Activated T-cell treated with anti-CD3 and anti-CD28 coated beads, Interleukin-2, amount 50 U/mL, for 24 hours (primary cell): ENCODE measurements at regions not wholly inside any gene's neighbourhood (a gene's known extent, or its start where the extent isn't known, plus 50 kb on each side); places are given as distances from the start of the nearest gene placed in this dataset.
"Not testable (repeated sequence)": the region's sequence is repeated elsewhere in the genome, so short reads cannot be mapped to it uniquely, and the experiment has no call there.

Experiments used
- DNase-seq: peaks from one replicate; pipeline ENCODE4 v3.0.0-alpha.2; 2020
- H3K27ac Mint-ChIP-seq: 2 replicates; pipeline ENCODE4 v1.8.0; 2020; ENCODE audit warnings: mild to moderate bottlenecking, mixed read lengths
- H3K27me3 Mint-ChIP-seq: 2 replicates; pipeline ENCODE4 v1.8.0; 2020; ENCODE audit warnings: mixed read lengths
- H3K36me3 Mint-ChIP-seq: 2 replicates; pipeline ENCODE4 v1.8.0; 2020; ENCODE audit warnings: low read depth, mixed read lengths
- H3K4me1 Mint-ChIP-seq: 2 replicates; pipeline ENCODE4 v1.8.0; 2020; ENCODE audit warnings: low read depth, mixed read lengths
- H3K4me3 Mint-ChIP-seq: 2 replicates; pipeline ENCODE4 v1.8.0; 2020; ENCODE audit warnings: mild to moderate bottlenecking, moderate library complexity, mixed read lengths
- H3K9me3 Mint-ChIP-seq: 2 replicates; pipeline ENCODE4 v1.8.0; 2020; ENCODE audit warnings: mixed read lengths

DNA sequence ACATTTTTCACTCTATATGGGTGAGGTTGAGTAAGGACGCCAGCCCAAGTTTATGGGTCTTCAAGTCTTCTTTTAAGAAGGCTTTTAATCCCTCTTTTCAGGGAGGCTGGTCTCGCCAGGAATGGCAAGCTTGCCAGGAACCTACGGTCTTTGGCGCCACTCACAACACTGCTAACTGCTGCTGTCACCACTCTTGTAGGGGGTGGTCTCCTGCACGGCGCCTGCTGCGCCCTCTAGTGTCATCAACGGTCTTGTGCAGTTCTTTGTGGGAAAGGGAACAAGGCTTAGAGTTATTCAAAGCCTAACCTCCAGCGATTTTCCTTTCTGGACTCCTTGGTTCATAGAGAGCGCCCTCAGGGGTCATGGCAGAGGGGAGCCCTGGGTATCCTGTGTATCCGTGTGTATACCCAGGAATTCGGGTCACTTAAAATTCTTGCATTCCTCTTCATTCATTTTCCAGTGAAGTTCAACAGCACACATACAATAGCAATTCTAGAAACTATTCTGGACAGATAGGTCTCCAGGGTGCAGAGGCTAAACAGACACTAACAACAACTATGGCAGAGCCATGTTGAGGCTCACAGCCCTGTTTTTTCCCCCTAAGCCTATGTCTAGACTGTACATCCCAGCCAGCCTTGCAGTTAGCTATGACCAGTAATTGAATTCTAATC lies 392.8 kb upstream of the CAMK1G start:
- peaks cover 12% of the 10 kb centered on the region for H3K9me3 Mint-ChIP-seq
- H3K27me3 Mint-ChIP-seq = peaks cover 23% of the 10 kb centered on the region
- no peak overlapping the region for H3K4me3 Mint-ChIP-seq
- no peak for DNase-seq
- H3K4me1 Mint-ChIP-seq = no peaks in the 10 kb centered on the region
- no peak overlapping the region for H3K27ac Mint-ChIP-seq
- H3K36me3 Mint-ChIP-seq = no peaks in the 10 kb centered on the region

DNA sequence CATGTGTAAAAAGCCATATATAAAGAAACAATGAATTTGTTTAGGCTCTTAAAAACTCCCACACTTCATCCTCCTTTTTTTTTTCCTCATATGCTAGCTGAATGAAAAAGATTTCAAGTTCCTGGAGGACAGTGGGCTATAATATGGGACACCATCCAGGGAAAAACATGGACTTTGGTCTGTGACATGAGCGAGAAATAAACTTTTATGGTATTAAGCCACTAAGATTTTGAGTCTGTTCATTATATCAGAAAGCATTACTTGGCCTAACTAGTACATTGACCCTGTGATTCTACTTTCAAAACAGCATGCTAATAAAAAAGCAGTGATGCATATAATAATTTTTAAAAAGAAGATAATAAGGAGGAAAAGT lies 392.3 kb upstream of the CAMK1G start:
- no peaks in the 10 kb centered on the region for H3K36me3 Mint-ChIP-seq
- H3K4me1 Mint-ChIP-seq = no peaks in the 10 kb centered on the region
- no peak overlapping the region for H3K27ac Mint-ChIP-seq
- H3K27me3 Mint-ChIP-seq = peaks cover 23% of the 10 kb centered on the region
- no peak overlapping the region for H3K4me3 Mint-ChIP-seq
- H3K9me3 Mint-ChIP-seq = peaks cover 18% of the 10 kb centered on the region
- no peak for DNase-seq

DNA sequence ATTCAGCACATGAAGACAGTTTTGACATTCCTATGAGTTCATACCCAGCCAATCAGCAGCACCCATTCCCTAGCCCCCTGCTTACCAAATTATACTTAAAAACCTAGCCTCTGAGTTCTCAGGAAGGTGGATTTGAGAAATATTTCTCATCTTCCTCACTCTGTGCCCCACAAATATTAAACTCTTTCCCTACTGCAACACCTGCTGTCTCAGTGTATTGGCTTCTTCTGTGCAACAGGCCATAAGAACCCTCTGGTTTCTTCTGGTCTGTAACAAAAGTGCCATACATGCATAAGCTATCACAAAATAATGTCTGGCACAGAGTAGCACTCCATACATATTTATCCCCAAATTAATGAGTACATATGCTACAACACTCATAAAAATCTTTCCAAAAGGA lies 387.4 kb upstream of the CAMK1G start:
- DNase-seq = no peak
- Mint-ChIP-seq H3K4me3 (no peak overlapping the region), H3K27me3 (peaks cover 21% of the 10 kb centered on the region), H3K9me3 (peaks cover 24% of the 10 kb centered on the region), H3K4me1 (no peaks in the 10 kb centered on the region), H3K27ac (no peak overlapping the region), H3K36me3 (no peaks in the 10 kb centered on the region)

DNA sequence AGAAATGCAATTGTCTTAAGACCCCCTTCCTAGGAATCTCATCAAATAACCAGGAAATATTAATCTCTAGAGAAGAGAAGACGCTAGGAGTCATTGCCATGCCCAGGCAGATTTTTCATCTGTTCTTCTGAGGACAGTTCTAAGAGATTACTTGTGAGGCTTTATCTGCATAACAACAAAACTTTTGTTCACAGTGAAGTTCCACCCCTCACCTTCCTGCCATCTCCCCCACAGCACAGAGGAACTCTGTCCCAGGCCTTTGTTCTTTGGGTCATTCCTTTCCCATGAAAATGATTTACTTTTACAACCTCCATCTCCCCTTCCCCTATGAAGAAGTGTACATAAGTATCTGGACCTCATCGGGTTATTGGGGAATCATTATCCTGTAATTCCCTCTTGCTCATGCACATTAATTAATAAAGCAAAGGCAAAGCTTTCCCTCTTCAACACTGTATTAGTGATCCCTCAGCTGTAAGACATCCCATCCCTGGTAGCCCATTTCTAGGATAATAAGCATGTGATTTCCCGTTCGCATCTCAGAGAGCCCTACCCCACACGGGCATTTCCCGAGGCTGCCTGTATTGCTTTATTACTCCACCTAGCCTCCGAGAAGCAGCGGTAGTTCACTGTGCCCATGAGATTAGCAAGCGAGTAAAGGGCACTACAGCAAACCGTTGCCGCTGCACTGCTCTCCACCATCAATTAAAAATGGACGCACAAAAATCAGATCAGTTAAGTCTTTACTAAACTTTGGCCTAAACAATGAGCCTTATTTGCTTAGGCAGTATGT lies 384.4 kb upstream of the CAMK1G start:
- Mint-ChIP-seq H3K9me3 (peaks cover 21% of the 10 kb centered on the region), H3K4me1 (no peaks in the 10 kb centered on the region), H3K27ac (no peak overlapping the region), H3K27me3 (peaks cover 8% of the 10 kb centered on the region), H3K4me3 (no peak overlapping the region), H3K36me3 (no peaks in the 10 kb centered on the region)
- DNase-seq = no peak

DNA sequence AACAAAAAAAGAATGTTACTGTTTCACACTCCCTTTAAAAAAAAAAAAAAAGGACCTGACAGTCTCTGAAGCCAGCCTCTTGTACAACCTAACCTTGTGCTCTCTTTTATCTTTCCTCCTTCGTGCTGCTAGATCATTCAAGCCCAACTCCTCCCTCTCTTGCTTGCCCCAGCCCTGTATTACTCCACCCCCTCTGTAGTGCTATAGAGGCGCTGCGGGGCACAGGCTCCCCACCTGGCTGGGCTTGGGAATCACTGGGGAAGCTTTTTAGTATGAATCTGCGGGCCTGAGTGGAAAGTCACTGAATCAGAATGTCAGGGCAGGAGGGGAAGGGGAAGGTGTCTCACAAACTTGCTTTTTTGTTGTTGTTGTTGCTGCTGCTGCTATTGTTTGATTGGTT lies 383.7 kb upstream of the CAMK1G start:
- Mint-ChIP-seq H3K4me1 (no peaks in the 10 kb centered on the region), H3K4me3 (no peak overlapping the region), H3K9me3 (peaks cover 20% of the 10 kb centered on the region), H3K27ac (no peak overlapping the region), H3K27me3 (peaks cover 8% of the 10 kb centered on the region), H3K36me3 (no peaks in the 10 kb centered on the region)
- no peak for DNase-seq

DNA sequence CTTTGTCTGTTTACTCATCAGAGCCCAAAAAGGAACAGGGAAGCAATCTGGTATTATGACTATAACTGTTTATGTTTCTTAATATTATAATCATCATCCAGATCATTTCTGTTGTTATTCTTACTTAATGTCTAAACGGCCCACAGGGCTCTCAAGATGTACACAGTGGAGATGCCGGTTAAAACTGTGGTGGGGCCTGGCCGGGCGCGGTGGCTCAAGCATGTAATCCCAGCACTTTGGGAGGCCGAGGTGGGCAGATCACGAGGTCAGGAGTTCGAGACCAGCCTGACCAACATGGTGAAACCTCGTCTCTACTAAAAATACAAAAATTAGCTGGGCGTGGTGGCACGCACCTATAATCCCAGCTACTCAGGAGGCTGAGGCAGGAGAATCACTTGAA lies 381.2 kb upstream of the CAMK1G start:
- H3K9me3 Mint-ChIP-seq, DNase-seq, H3K4me1 Mint-ChIP-seq, H3K4me3 Mint-ChIP-seq, H3K36me3 Mint-ChIP-seq, H3K27ac Mint-ChIP-seq: not testable (repeated sequence)
- peaks cover 24% of the 10 kb centered on the region for H3K27me3 Mint-ChIP-seq

DNA sequence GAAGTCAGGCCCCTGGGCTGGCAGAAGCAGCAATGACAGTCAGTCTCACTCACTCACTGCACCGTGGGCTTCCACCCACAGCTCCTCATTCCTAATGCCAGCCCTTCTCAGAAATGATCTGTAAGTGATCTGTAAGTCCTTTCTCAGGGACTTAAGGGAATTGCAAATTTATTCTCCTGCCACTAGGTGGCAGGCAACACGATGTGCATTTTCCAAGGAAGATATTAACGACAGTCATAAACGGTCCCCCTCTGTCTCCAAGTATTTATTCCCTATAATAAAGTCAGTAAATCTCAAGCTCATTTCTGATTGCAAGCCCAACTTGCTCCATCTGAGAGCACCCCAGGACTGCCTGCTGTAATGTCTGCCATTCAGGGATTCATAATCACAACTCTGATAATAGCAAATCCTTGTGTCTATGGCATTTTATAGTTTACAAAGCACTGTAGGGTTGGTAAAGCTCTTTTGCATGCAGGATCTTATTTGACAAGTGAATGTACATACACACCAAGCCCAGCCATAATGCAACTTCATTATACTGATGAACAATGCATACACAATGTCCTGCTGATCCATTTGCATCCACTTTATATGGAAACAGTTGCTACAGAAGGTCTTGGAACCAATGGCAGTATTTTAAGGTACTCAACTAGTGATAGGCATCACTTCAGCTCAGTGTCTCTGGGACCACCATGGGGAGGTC lies 380.5 kb upstream of the CAMK1G start:
- Mint-ChIP-seq H3K9me3 (no peaks in the 10 kb centered on the region), H3K27ac (no peak overlapping the region), H3K4me3 (no peak overlapping the region), H3K36me3 (no peaks in the 10 kb centered on the region), H3K27me3 (peaks cover 31% of the 10 kb centered on the region), H3K4me1 (peaks cover 3% of the 10 kb centered on the region)
- DNase-seq = no peak

DNA sequence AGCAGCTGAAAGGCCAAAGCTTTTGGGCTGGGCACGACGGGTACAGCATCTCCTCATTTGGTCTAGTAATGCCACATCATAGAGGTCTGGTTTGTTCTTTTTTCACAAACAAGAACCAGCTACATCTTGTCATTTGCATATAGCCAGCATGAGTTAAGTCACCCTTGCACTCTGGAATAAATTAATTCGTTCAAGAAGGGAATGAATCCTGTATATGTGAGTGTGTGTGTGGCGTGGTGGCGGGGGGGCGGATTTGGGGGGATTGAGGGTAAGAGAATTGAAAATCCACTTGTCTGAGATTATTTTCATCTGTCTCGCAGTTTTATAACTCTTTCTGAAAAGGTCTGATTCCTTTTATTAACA lies 380.0 kb upstream of the CAMK1G start:
- Mint-ChIP-seq H3K36me3 (no peaks in the 10 kb centered on the region), H3K4me3 (no peak overlapping the region), H3K27ac (no peak overlapping the region), H3K27me3 (peaks cover 36% of the 10 kb centered on the region), H3K4me1 (peaks cover 3% of the 10 kb centered on the region), H3K9me3 (no peaks in the 10 kb centered on the region)
- DNase-seq = no peak

DNA sequence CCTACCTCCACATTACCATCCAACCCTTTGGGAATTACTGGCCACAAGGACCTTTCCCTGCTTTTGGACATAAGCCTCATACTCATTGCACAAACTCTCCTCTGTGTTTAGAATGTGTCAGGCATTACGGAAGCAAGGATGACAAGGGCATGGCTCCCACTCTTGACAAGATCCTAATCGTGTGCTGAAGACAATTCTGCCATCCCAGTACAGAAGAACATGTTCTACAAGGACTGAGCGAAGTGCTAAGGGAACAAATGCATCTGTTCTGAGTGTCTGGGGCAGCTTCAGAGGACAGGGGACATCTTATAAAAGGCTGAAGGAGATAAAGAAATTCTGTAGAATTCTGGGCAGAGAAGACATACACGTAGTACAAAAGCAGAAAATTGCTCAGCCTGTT lies 378.5 kb upstream of the CAMK1G start:
- DNase-seq = no peak
- Mint-ChIP-seq H3K27ac (no peak overlapping the region), H3K36me3 (no peaks in the 10 kb centered on the region), H3K4me3 (no peak overlapping the region), H3K4me1 (peaks cover 3% of the 10 kb centered on the region), H3K9me3 (no peaks in the 10 kb centered on the region), H3K27me3 (peaks cover 46% of the 10 kb centered on the region)

DNA sequence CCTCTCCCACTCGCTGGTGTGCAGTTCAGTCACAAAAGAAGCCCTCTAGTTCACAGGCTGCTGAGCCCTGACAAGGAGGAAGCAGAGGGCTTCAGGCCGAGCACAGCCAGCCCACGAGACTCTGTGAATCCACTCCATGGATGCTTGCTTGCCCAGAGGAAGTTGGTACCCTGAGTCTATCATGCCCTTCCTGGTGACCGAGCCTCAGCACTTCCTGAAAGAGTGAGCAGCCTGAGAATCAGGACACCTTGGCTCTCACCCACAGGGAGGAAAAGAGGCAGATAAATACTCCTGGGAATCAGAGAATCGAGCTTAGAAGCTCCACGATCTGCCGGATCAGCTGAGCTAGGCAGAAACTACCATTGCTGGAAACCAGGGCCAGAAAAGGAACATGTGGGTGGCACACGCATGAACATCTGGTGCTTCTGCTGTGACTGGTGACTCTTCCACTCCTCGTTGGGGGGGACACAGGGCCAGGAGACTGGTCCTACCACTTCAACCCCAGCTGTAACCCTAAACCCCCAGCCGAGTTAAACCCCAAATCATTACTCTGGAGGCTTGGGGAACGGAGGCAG lies 376.3 kb upstream of the CAMK1G start:
- H3K27ac Mint-ChIP-seq = no peak overlapping the region
- no peak overlapping the region for H3K4me3 Mint-ChIP-seq
- H3K4me1 Mint-ChIP-seq = peaks cover 3% of the 10 kb centered on the region
- no peaks in the 10 kb centered on the region for H3K9me3 Mint-ChIP-seq
- H3K27me3 Mint-ChIP-seq = peaks cover 53% of the 10 kb centered on the region
- no peak for DNase-seq
- H3K36me3 Mint-ChIP-seq = no peaks in the 10 kb centered on the region

DNA sequence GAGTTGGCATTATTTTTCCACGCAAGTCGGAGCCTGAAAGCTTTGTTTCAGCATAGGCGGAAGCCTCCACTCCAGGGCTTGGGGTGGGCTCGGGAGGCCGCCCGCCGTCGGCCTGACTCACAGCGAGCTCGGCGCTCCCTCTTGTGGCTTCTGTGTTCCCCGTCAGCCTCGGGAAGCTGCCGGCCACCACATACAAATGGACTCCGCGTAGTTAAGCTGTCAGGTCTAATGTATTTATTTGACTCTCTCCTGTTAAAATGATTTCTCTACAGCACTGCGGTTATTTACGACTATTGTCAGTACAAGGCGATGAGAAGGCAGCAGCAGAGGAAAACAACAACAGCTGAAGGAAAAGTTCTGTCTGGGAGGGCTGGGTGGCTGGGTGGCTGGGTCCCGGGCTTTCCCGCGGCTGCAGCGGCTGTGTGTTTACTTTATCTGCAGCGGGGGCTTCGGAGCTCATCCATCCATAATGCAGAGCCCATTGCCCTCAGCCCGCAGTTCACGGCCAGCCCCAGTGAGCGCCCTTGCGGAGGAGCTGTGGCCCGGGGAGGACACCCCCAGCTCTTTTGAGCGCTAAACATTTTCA lies 375.7 kb upstream of the CAMK1G start:
- DNase-seq = no peak
- Mint-ChIP-seq H3K4me1 (peaks cover 3% of the 10 kb centered on the region), H3K27ac (no peak overlapping the region), H3K36me3 (no peaks in the 10 kb centered on the region), H3K27me3 (peaks cover 59% of the 10 kb centered on the region), H3K9me3 (no peaks in the 10 kb centered on the region), H3K4me3 (no peak overlapping the region)

DNA sequence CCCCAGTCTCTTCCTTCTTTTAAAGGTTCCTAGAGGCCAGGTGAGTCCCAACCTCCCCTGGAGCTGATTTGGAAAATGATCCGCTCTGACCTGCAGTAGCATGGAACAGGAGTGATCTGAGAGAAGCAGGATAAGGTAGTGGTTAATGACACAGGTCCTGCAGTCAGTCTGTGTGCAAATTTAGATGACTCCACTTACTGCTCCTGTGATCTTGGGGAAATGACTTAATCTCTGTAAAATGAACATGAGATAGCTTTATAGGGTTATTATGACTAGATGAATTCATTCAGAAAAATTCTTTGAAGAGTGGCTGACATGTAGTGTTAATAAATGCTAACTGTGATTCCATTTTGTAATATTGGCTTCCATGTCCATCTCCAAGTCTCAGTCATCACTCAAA lies 374.9 kb upstream of the CAMK1G start:
- no peak overlapping the region for H3K27ac Mint-ChIP-seq
- peaks cover 60% of the 10 kb centered on the region for H3K27me3 Mint-ChIP-seq
- no peak overlapping the region for H3K4me3 Mint-ChIP-seq
- DNase-seq = no peak
- peaks cover 3% of the 10 kb centered on the region for H3K4me1 Mint-ChIP-seq
- no peaks in the 10 kb centered on the region for H3K9me3 Mint-ChIP-seq
- no peaks in the 10 kb centered on the region for H3K36me3 Mint-ChIP-seq

DNA sequence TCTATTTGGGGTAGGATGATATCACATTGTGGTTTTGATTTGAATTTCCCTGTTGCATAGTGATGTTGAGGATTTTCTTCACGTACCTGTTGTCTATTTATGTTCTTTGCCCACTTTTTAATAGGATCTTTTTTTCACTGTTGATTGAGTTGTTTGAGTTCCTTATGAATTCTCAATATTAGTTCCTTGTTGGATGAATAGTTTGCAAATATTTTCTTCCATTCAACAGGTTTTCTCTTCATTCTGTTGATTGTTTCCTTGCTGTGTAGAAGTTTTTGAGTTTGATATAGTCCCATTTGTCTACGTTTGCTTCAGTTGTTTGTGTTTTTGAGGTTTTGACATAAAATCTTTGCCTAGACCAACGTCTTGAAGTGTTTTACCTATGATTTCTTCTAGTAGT lies 369.5 kb upstream of the CAMK1G start:
- H3K9me3 Mint-ChIP-seq = peaks cover 9% of the 10 kb centered on the region
- DNase-seq = no peak
- H3K27me3 Mint-ChIP-seq = peaks cover 45% of the 10 kb centered on the region
- H3K4me3 Mint-ChIP-seq = no peak overlapping the region
- H3K27ac Mint-ChIP-seq = no peak overlapping the region
- H3K36me3 Mint-ChIP-seq = no peaks in the 10 kb centered on the region
- H3K4me1 Mint-ChIP-seq = no peaks in the 10 kb centered on the region

DNA sequence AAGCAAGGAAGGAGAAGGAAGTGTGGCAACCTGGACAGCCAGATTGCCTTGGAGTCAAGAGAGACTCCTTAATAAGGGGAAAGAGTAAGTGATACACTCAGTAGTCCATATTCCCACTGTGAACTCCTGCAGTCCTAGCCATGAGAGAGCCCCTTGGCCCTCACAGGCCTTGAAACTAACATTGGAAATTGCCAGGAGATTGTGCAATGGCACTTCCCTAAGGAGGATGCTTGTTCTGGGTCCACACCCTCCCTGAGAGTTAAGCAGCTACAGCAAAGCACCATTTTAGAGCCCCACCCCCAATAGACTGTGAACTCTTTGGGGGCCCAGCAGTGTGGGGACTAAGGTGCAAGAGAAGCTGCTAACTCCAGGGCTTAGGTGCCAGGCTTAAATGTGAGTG lies 367.7 kb upstream of the CAMK1G start:
- H3K27me3 Mint-ChIP-seq = peaks cover 40% of the 10 kb centered on the region
- no peak for DNase-seq
- H3K36me3 Mint-ChIP-seq = no peaks in the 10 kb centered on the region

More for the DNA sequence above, 367.7 kb upstream of the CAMK1G start:
- Mint-ChIP-seq H3K27ac (no peak overlapping the region), H3K9me3 (peaks cover 9% of the 10 kb centered on the region), H3K4me1 (no peaks in the 10 kb centered on the region), H3K4me3 (no peak overlapping the region)
